ENCODE measurements at regions not wholly inside any gene's neighbourhood (a gene's known extent, or its start where the extent isn't known, plus 50 kb on each side); places are given as distances from the start of the nearest gene placed in this dataset.

GRCh38 chrX:26822448-26822847 lies 606.5 kb downstream of the MAGEB5 start:
- TF ChIP-seq CEBPB (IDR thresholded peaks at IDR 0.05) (no peak), EGR1 (IDR thresholded peaks at IDR 0.05) (no peak), TAF1 (IDR thresholded peaks at IDR 0.05; ENCODE audit: low read depth) (no peak), RAD21 (IDR thresholded peaks at IDR 0.05; ENCODE audit: low read depth) (no peak), NFIC (IDR thresholded peaks at IDR 0.05) (no peak), EP300 (IDR thresholded peaks at IDR 0.05; ENCODE audit: borderline replicate concordance) (no peak), ZBTB7A (IDR thresholded peaks at IDR 0.05; ENCODE audit: low read depth) (no peak), MAX (IDR thresholded peaks at IDR 0.05) (no peak), REST (IDR thresholded peaks at IDR 0.05; ENCODE audit: low read depth) (no peak)

Measured in Ishikawa (cell line).